Transverse colon (tissue), 3 donors: ENCODE measurements at regions not wholly inside any gene's neighbourhood (a gene's known extent, or its start where the extent isn't known, plus 50 kb on each side); places are given as distances from the start of the nearest gene placed in this dataset.

ENCODE experiments used
- CTCF ChIP-seq, 5 experiments: fragments of 200-600 bp in 3 of 5; fragments of 450-650 bp in 2 of 5; sonication (generic) in 3 of 5; IDR thresholded peaks; 1 replicate in 2 of 5; 2 replicates in 3 of 5; pipeline ENCODE4 v1.5.1; 2016 to 2017; ENCODE audit warnings: antibody characterized with exemption in 5 of 5, inconsistent platforms in 3 of 5, mild to moderate bottlenecking in 2 of 5, moderate library complexity in 1 of 5
- EP300 ChIP-seq: sonication (generic); formaldehyde crosslinking; IDR thresholded peaks from one replicate; pipeline ENCODE4 v1.6.1; 2017; ENCODE audit warnings: antibody characterized with exemption, low read depth
- POLR2A ChIP-seq: fragments of 450-650 bp; IDR thresholded peaks from one replicate; pipeline ENCODE4 v1.6.1; 2016; ENCODE audit warnings: antibody characterized with exemption, mild to moderate bottlenecking, moderate library complexity

GRCh38 chr10:57341294-57341693 lies 926.4 kb downstream of the IPMK start:
- TF ChIP-seq CTCF (IDR thresholded peaks at IDR 0.05) = no peak
- no peak for TF ChIP-seq POLR2A
- TF ChIP-seq EP300 = no peak
